MM.1S (cell line): ENCODE measurements at regions not wholly inside any gene's neighbourhood (a gene's known extent, or its start where the extent isn't known, plus 50 kb on each side); places are given as distances from the start of the nearest gene placed in this dataset.

Source experiments
- DNase-seq: peaks from one replicate; pipeline ENCODE4 v3.0.0-alpha.2; 2015
- H2AFZ ChIP-seq: fragments of 300-600 bp; sonication (generic); 2 replicates; pipeline ENCODE4 v1.6.0; 2016; ENCODE audit warnings: antibody characterized with exemption, low read length
- H3F3A ChIP-seq: fragments of 300-600 bp; sonication (generic); 2 replicates; pipeline ENCODE4 v1.6.1; 2016; ENCODE audit warnings: mild to moderate bottlenecking, antibody characterized with exemption, low read length, moderate library complexity, mixed read lengths; ENCODE audit not compliant: insufficient read depth
- H3K27ac ChIP-seq: fragments of 300-600 bp; sonication (generic); 2 replicates; pipeline ENCODE4 v1.5.1; 2016; ENCODE audit warnings: mild to moderate bottlenecking, low read length
- H3K27me3 ChIP-seq: fragments of 300-600 bp; sonication (generic); replicated peaks from 2 replicates; pipeline ENCODE4 v1.6.0; 2016; ENCODE audit warnings: low read length; ENCODE audit not compliant: insufficient read depth
- H3K36me3 ChIP-seq: fragments of 300-600 bp; sonication (generic); replicated peaks from 2 replicates; pipeline ENCODE4 v1.6.1; 2016; ENCODE audit warnings: mild to moderate bottlenecking, low read length, mixed read lengths; ENCODE audit not compliant: insufficient read depth
- H3K4me1 ChIP-seq: fragments of 300-600 bp; sonication (generic); 2 replicates; pipeline ENCODE4 v1.6.1; 2016; ENCODE audit warnings: low read length, mixed read lengths
- H3K4me2 ChIP-seq: fragments of 300-600 bp; sonication (generic); 2 replicates; pipeline ENCODE4 v1.6.0; 2016; ENCODE audit warnings: low read depth, low read length
- H3K4me3 ChIP-seq: fragments of 300-600 bp; sonication (generic); 2 replicates; pipeline ENCODE4 v1.5.1; 2016; ENCODE audit warnings: low read length, mixed read lengths
- H3K79me2 ChIP-seq: fragments of 300-600 bp; sonication (generic); 2 replicates; pipeline ENCODE4 v1.6.1; 2016; ENCODE audit warnings: mixed run types, low read length, mixed read lengths
- H3K9ac ChIP-seq: fragments of 300-600 bp; sonication (generic); 2 replicates; pipeline ENCODE4 v1.6.1; 2016; ENCODE audit warnings: low read length, mixed read lengths
- H3K9me2 ChIP-seq: fragments of 300-600 bp; sonication (generic); replicated peaks from 2 replicates; pipeline ENCODE4 v1.6.1; 2016; ENCODE audit warnings: mild to moderate bottlenecking, low read length, mixed read lengths; ENCODE audit not compliant: insufficient read depth
- H3K9me3 ChIP-seq: fragments of 300-600 bp; sonication (generic); replicated peaks from 2 replicates; pipeline ENCODE4 v1.6.1; 2016; ENCODE audit warnings: mild to moderate bottlenecking, low read length, mixed read lengths; ENCODE audit not compliant: insufficient read depth
- H4K20me1 ChIP-seq: fragments of 300-600 bp; sonication (generic); 2 replicates; pipeline ENCODE4 v1.6.1; 2016; ENCODE audit warnings: mild to moderate bottlenecking, low read length, moderate library complexity, mixed read lengths; ENCODE audit not compliant: insufficient read depth
- CTCF ChIP-seq: fragments of 300-600 bp; sonication (generic); IDR thresholded peaks from 2 replicates; pipeline ENCODE4 v1.5.1; 2016; ENCODE audit warnings: antibody characterized with exemption, low read length, mixed read lengths
- EZH2 ChIP-seq: fragments of 300-600 bp; sonication (generic); optimal IDR thresholded peaks from 2 replicates; pipeline ENCODE3; 2017; ENCODE audit warnings: low read depth, mild to moderate bottlenecking, antibody characterized with exemption, low read length, mixed read lengths
- EZH2phosphoT487 ChIP-seq: fragments of 300-600 bp; sonication (generic); IDR thresholded peaks from 2 replicates; pipeline ENCODE4 v1.6.1; 2018; ENCODE audit warnings: antibody characterized with exemption, low read length

- Histone ChIP-seq H3K36me3 (no peaks in the 10 kb centered on the region), H3K9me2 (no peaks in the 10 kb centered on the region), H3K27ac (no peak overlapping the region), H4K20me1 (no peaks in the 10 kb centered on the region), H3K27me3 (no peaks in the 10 kb centered on the region), H3K9ac (no peak overlapping the region), H3K4me3 (no peak overlapping the region), H3K4me2 (no peak overlapping the region), H3F3A (no peaks in the 10 kb centered on the region), H2AFZ (no peak overlapping the region), H3K9me3 (no peaks in the 10 kb centered on the region), H3K79me2 (no peaks in the 10 kb centered on the region), H3K4me1 (no peaks in the 10 kb centered on the region)
- no peak for DNase-seq
- no peak for TF ChIP-seq EZH2
- TF ChIP-seq EZH2phosphoT487: no peak
- TF ChIP-seq CTCF: no peak
These were observed 174.2 kb upstream of the ECI2 start for GRCh38 chr6:4309540-4309939.

- Histone ChIP-seq H3F3A (no peaks in the 10 kb centered on the region), H3K36me3 (no peaks in the 10 kb centered on the region), H3K4me3 (no peak overlapping the region), H3K9me2 (no peaks in the 10 kb centered on the region), H3K4me1 (no peaks in the 10 kb centered on the region), H3K4me2 (no peak overlapping the region), H3K9ac (no peak overlapping the region), H4K20me1 (no peaks in the 10 kb centered on the region), H3K27me3 (no peaks in the 10 kb centered on the region), H3K79me2 (no peaks in the 10 kb centered on the region), H2AFZ (no peak overlapping the region), H3K9me3 (no peaks in the 10 kb centered on the region), H3K27ac (no peak overlapping the region)
- DNase-seq: no peak
- TF ChIP-seq EZH2phosphoT487: no peak
- TF ChIP-seq CTCF: no peak
- TF ChIP-seq EZH2: no peak
These were observed 173.0 kb upstream of the ECI2 start for GRCh38 chr6:4308364-4308763.

DNA sequence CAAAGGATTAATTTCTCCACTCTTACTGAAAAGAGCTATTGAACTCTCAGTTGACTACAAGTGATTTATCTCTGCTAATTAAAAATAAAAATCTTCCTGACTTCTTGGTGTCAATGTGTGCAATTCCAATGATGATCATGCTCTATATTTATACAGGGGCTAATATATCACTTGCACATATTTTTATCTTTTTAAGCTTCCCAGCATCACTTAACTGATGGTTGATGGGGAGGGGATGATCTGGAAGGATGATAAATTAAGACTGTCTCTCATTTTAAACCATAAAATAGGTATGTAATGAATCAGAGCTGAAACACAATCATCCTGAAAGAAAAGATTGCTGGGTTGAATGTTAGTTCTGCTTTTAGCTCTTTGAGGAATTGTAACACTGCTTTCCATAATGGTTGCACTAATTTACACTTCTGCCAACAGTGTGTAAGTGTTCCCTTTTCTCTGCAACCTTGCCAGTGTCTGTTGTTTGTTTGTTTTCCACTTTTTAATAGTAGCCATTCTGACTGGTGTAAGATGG lies 169.6 kb upstream of the ECI2 start:
- Histone ChIP-seq H3K36me3 (no peaks in the 10 kb centered on the region), H4K20me1 (no peaks in the 10 kb centered on the region), H3K27me3 (no peaks in the 10 kb centered on the region), H3K4me3 (no peak overlapping the region), H3K9me3 (no peaks in the 10 kb centered on the region), H3K4me2 (no peak overlapping the region), H3K9me2 (no peaks in the 10 kb centered on the region), H3K79me2 (no peaks in the 10 kb centered on the region), H2AFZ (no peak overlapping the region), H3F3A (no peaks in the 10 kb centered on the region), H3K4me1 (no peaks in the 10 kb centered on the region), H3K27ac (no peak overlapping the region), H3K9ac (no peak overlapping the region)
- DNase-seq: no peak
- TF ChIP-seq EZH2phosphoT487: no peak
- TF ChIP-seq CTCF: no peak
- TF ChIP-seq EZH2: no peak
